ENCODE measurements at regions not wholly inside any gene's neighbourhood (a gene's known extent, or its start where the extent isn't known, plus 50 kb on each side); places are given as distances from the start of the nearest gene placed in this dataset.

- no peaks in the 10 kb centered on the region for H3K4me1 Mint-ChIP-seq (ENCODE audit: low read depth)
- no peak for DNase-seq
- H3K27ac Mint-ChIP-seq: no peak overlapping the region
- H3K9me3 Mint-ChIP-seq: no peaks in the 10 kb centered on the region
- no peak overlapping the region for H3K4me3 Mint-ChIP-seq
- H3K36me3 Mint-ChIP-seq (ENCODE audit: low read depth): no peaks in the 10 kb centered on the region
- TF ChIP-seq CTCF (IDR thresholded peaks at IDR 0.05): no peak
- peaks cover 38% of the 10 kb centered on the region for H3K27me3 Mint-ChIP-seq (ENCODE audit: insufficient read depth)
These were observed 330.3 kb downstream of the UACA start for GRCh38 chr15:70432924-70433495.

GRCh38 chr15:70431854-70432253 lies 331.5 kb downstream of the UACA start:
- H3K4me1 Mint-ChIP-seq (ENCODE audit: low read depth): peaks cover under 1% of the 10 kb centered on the region; the same call in 1 of the 2 replicates
- H3K9me3 Mint-ChIP-seq: no peaks in the 10 kb centered on the region
- no peak overlapping the region for H3K4me3 Mint-ChIP-seq
- no peak for DNase-seq
- no peak overlapping the region for H3K27ac Mint-ChIP-seq
- H3K36me3 Mint-ChIP-seq (ENCODE audit: low read depth): no peaks in the 10 kb centered on the region
- no peak for TF ChIP-seq CTCF (IDR thresholded peaks at IDR 0.05)
- peaks cover 33% of the 10 kb centered on the region for H3K27me3 Mint-ChIP-seq (ENCODE audit: insufficient read depth)

- Mint-ChIP-seq H3K4me3 (no peak overlapping the region), H3K36me3 (ENCODE audit: low read depth) (no peaks in the 10 kb centered on the region), H3K27ac (no peak overlapping the region), H3K9me3 (no peaks in the 10 kb centered on the region), H3K4me1 (ENCODE audit: low read depth) (peaks cover 7% of the 10 kb centered on the region), H3K27me3 (ENCODE audit: insufficient read depth) (peaks cover 40% of the 10 kb centered on the region)
- peak; percentile 12 for DNase-seq
- no peak for TF ChIP-seq CTCF (IDR thresholded peaks at IDR 0.05)
These were observed 332.4 kb upstream of the TLE3 start for GRCh38 chr15:70430069-70430468.

- peaks cover 7% of the 10 kb centered on the region for H3K4me1 Mint-ChIP-seq (ENCODE audit: low read depth)
- H3K27me3 Mint-ChIP-seq (ENCODE audit: insufficient read depth): peaks cover 45% of the 10 kb centered on the region
- H3K9me3 Mint-ChIP-seq: no peaks in the 10 kb centered on the region
- DNase-seq: no peak
- no peaks in the 10 kb centered on the region for H3K36me3 Mint-ChIP-seq (ENCODE audit: low read depth)
- no peak overlapping the region for H3K4me3 Mint-ChIP-seq
- no peak for TF ChIP-seq CTCF (IDR thresholded peaks at IDR 0.05)
- H3K27ac Mint-ChIP-seq: no peak overlapping the region
These were observed 331.5 kb upstream of the TLE3 start for GRCh38 chr15:70429056-70429722.

GRCh38 chr15:70428211-70428822 lies 330.6 kb upstream of the TLE3 start:
- Mint-ChIP-seq H3K36me3 (ENCODE audit: low read depth) (no peaks in the 10 kb centered on the region), H3K9me3 (no peaks in the 10 kb centered on the region), H3K4me1 (ENCODE audit: low read depth) (peaks cover 7% of the 10 kb centered on the region), H3K27ac (no peak overlapping the region), H3K4me3 (no peak overlapping the region), H3K27me3 (ENCODE audit: insufficient read depth) (peaks cover 43% of the 10 kb centered on the region)
- no peak for DNase-seq
- TF ChIP-seq CTCF (IDR thresholded peaks at IDR 0.05): no peak
